GM04503 (cell line): ENCODE measurements at regions not wholly inside any gene's neighbourhood (a gene's known extent, or its start where the extent isn't known, plus 50 kb on each side); places are given as distances from the start of the nearest gene placed in this dataset.
"Not testable (repeated sequence)": the region's sequence is repeated elsewhere in the genome, so short reads cannot be mapped to it uniquely, and the experiment has no call there.

ENCODE experiments used
- DNase-seq: peaks from one replicate; pipeline ENCODE4 v3.0.0-alpha.2; 2012; ENCODE audit warnings: low read depth

DNA sequence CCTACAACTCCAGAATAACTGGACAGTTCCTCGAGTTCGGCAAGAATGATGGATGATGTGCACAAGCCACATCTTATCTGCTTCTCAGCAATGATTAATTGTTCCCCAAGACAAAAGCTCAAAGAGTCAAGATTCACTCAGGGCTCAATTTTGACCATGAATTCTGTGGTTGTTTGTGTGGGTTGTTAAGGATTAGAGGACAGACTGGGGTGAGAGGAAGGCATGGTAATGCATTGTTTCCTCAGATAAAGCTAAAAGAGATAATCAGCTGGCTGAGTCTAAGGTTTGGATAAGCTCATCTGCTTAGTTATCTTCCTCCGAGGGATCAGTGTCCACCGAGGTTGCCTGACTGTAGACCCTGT lies 161.0 kb downstream of the CPEB2 start:
- no peak for DNase-seq

DNA sequence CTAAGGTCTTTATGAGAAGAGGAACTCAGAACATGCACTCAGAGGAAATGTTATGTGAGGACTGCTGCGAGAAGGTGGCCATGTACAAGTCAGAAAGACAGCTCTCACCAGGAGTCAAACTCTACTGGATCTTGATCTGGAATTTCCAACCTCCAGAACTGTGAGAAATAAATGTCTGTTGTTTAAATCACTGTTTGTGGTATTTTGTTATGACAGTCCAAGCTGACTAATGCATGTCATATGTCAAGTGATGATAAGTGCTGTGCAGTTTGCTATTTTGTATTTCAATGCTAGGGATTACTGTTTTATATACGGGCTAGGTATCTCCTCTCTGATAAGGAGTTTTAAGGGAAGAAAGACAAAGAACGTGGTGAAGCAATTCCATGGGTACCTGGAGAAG lies 162.3 kb downstream of the CPEB2 start:
- DNase-seq: no peak

DNA sequence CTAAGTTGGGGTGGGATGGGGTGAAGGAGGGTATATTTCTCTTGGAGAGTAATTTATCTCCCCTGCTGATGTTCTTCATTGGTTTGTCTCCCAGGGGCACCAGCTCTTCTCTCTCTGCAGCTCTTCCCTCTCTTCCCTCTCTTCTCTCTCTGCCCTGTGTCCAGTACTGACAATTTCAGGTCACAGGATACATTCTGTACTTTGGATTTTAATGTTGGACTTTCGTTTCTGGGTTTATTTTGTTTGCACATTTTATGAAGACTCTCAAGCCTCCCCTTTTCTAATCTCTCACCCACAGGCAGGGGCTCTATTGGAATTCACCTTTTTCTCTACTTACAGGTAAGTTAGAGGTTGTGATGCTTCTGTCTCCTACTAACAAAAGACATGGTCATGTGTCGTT lies 165.5 kb downstream of the CPEB2 start:
- no peak for DNase-seq

DNA sequence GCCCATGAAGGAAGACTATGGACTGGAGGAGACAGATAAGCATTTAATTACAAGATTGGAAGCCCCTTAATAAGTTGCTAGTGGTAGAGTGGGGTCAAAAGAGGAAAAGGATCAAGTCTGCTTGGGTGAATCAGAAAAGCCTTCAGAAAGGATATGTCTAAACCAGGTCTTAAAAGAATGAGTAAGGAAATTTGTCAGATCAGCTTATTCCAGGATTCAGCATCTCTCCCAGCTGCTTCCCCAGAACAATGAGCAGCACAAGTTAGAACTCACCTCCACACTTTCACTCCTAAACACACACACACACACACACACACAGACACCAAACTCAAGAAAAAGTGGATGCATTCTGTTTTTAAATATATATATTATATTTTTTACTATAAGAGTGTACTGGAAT lies 166.5 kb downstream of the CPEB2 start:
- DNase-seq: no peak

DNA sequence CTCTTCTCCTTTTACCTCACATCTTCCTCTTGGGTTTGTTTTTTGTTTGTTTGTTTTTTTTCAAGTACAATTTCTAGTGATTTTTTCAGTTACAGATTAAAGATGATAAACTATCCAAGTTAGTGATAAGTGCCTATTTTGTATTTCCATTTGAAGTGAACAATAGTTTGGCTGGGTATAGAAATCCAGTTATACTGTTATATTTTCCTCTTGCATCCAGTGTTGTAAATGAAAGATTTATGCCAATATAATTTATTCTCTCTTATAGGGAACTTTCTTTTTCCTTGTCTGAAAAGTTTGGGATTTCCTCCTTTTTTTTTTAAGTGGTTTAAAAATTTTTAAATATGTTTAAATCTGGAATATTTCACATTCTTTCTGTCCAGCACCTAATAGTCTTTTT lies 169.4 kb downstream of the CPEB2 start:
- no peak for DNase-seq

DNA sequence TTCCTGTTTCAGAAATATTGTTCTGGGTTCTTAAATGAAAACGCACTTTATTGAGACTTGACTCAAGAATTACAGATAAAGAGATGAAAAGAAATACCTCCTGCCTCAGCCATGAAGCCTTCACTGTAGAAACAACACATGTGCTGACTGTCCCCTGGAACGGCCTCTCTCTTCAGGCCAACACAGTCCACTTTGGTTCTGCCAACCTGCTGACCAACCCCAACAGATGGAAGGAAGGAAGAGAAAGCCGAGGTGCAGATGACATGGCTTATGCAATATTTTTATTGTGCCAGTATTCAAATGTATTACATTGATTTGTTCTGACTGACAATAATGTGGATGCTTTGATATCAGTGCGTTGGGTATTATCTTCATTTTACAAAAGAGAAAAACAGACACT lies 171.0 kb downstream of the CPEB2 start:
- DNase-seq: no peak

DNA sequence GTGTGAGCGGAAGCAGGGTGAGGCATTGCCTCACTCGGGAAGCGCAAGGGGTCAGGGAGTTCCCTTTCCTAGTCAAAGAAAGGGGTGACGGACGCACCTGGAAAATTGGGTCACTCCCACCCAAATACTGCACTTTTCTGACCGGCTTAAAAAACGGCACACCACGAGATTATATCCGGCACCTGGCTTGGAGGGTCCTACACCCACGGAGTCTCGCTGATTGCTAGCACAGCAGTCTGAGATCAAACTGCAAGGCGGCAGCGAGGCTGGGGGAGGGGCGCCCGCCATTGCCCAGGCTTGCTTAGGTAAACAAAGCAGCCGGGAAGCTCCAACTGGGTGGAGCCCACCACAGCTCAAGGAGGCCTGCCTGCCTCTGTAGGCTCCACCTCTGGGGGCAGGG lies 171.9 kb downstream of the CPEB2 start:
- not testable (repeated sequence) for DNase-seq

DNA sequence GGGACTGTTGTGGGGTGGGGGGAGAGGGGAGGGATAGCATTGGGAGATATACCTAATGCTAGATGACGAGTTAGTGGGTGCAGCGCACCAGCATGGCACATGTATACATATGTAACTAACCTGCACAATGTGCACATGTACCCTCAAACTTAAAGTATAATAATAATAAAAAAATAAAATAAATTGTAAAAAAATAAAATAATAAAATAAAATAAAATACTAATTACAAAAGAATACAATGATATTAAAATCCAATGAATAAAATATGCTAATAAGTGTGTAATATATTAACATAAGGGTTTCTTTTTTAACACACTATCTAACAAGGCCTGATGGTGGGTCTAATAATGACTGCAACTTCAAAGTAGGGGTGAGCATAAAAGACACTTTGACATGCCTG lies 177.6 kb downstream of the CPEB2 start:
- not testable (repeated sequence) for DNase-seq

DNA sequence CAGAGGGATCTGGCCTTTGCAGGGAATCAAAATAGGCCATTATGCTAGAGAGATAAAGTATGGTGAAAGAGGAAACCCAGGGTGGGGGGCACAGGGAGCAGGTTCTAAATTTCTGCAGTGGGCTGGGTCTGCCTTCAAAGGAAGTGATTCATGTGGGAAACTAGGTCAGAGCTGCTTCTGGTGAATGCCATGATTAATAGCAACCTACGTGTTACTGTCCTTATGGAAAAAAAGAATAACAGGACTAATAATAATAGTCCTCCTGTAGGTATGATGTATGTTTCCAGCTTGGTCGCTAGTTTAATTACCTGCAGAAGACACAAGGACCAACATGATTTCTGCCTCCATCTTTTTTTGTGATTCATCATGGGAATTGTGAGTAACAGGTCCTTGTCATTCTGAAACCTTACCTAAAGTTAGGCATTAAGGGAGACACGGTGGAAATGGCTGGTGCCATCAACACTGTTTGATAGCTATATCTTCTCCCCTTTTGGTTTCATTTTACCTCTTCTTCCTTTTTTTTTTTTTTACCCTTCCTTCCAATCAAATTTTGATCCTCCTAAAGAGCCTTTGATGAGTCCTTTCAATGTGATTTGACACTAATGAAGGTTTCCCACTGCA lies 180.4 kb downstream of the CPEB2 start:
- no peak for DNase-seq

DNA sequence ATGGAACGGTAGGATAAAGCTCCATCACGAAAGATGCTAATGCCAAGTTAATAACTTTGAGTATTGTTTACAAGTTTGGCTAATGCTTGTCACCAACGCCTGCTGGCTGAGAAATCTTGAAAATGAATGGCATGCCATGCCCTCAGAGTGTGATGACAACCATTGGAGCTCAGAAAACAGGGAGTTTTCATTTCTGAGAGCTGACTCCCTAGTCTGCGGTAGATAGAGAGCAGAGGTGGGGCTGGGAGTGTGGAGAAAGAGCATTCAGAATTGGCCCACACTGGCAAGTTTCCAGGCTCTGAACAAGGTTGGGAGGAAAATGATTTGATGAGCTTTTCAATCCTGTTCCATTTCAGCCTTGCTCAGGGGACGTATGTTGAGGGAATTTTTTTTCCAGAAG lies 183.9 kb downstream of the CPEB2 start:
- no peak for DNase-seq

DNA sequence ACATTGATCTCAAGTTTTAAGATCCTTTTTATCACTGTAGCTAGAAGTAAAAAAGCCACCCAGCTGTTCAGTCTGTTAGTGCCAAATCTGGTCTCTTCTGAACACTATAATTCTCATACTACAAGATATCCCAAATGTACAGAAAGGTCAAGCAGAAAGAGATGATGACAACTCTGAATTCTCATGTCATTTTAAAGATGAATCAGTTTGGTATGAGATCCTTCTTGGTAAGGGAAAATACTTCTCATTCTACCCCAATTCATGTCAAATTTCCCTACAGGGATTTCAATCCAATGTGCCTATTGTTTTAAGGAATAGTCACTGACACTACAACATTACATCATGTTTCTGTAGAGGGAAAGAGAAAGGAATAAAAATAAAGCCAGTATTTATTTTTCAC lies 184.5 kb downstream of the CPEB2 start:
- no peak for DNase-seq

DNA sequence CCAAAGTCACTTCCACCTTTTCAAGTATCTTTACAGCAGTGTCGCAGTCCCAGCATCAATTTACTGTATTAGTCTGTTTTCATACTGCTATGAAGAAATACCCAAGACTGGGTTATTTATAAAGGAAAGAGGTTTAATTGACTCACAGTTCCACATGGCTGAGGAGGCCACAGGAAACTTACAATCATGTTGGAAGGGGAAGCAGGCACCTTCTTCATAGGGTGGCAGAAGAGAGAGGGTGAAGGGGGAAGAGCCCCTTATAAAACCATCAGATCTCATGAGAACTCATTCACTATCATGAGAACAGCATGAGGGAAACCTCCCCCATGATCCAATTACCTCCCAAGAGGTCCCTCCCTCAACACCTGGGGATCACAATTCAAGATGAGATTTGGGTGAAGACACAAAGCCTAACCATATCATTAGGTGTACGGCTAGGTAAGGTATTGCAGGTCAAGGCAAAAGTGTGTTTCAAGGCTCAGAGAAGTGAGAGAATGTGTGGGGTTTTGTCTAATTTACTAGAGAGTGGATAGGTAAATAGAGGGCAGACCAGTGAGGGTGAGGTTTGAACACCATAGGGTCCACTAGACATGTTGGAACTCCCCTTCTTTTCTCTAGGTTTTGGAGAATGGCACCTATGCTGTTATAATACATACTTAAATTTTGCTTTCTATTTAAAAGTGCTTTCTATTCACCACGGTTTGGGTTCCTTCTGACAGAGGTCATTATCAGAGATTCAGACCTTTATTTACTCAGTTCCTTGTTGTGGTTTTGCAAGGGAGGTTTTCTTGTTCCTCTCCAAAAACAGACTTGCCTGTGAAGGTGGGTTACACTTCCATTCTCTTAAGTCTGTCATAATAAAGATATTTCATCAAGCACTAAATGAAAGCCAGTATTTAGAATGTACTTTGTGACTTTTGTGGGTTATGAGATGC lies 186.6 kb downstream of the CPEB2 start:
- DNase-seq: no peak

DNA sequence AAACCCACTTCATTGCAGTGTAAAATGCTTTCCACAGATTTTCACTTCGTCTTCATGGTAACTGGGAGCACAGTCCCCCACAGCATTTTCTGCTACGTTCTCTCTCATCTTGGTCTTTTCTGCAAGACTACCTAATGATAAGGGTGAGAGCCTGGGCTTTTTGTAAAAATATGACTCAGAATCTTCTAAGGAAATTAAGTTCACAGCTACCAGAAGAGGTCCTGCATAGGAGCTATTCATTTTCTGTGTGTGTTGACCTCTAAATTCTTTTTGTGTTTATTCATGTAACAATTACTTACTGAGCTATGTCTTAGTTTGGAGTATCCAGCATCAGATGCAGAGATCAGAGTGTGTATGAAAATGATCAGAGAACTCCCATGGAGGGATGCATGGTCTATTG lies 192.2 kb downstream of the CPEB2 start:
- no peak for DNase-seq

DNA sequence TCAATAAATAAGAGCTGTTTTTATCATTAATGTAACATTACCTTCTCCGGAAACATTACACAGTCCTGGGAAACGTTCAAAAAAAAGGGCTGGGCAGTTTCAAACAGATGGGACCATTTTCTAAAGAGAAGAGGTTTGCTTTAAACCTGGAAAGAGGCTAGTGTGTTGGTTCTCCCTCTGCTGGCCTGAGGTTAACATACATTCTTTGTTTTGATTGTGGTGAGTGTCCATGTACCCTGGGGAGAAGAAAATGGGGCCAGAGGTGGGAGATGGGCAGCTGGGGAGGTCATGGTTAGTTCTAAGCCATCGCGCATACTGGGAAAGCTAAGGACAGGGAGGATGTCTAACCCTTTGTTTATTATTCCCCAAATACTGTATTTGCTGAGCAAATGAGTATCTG lies 194.7 kb downstream of the CPEB2 start:
- DNase-seq: no peak

DNA sequence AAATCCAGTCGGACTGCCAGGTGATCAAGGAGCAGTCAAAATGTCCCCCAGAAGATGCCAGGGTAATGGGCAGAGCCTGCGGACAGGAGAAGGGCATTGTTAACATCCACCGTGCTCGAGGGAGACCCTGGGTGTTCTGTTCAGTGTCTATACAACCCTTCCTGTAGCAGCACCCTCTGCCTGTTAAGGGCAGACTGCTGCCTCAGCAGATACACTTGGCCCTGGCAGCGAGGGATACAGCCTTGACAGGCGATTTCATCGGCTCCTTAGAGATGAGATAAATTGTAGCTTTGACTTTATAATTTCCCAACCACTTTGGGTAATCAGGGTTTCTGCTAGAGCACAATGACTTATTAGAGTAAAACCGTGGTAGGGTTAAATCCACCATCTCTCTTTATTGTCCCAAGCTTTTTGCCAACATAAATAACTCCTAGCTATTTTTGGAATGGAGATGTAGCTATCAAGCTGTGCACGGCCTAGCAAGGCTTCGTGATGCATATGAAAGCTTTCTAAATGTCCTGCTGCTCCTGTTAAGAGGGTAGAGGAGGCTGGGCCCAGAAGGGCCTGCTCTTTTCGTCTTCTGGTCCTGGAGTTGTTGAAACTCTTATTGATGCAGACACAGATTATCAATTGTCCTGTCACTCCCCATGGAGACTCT lies 195.9 kb downstream of the CPEB2 start:
- no peak for DNase-seq

DNA sequence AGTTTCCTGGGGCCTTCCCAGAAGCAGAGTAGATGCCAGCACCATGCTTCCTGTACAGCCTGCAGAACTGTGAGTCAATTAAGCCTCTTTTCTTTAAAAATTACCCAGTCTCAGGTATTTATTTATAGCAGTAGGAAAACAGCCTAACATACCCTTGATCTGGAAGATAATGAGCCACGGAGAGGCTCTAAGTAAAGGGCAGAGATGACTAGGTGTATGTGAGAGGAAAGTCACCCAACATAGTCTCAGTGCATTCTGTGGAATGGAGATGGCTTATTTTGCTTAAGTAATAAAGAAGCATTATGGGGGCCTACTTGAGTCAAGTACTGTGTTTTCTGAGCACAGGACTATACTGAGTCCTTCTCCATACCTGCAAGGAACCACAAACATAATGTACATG lies 199.5 kb downstream of the CPEB2 start:
- no peak for DNase-seq

DNA sequence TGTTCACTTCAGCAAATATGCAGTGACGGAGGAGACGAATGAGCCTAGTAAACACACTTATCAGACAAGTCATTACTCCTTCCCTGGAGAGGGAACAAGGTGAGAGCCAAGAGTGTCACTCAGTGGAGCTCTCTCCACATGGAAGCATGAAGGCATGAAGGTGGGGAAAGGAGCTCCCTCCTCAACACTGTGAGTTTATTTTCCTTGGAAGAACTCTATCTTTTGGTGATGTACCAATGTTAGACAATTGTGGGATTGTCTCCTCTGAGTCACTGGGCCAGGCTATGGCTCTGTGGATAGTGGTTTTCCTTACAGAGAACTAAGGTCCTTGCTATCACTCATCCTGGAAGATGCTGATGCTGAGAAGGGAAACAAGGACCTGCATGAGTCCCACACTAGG lies 200.2 kb downstream of the CPEB2 start:
- DNase-seq: no peak

DNA sequence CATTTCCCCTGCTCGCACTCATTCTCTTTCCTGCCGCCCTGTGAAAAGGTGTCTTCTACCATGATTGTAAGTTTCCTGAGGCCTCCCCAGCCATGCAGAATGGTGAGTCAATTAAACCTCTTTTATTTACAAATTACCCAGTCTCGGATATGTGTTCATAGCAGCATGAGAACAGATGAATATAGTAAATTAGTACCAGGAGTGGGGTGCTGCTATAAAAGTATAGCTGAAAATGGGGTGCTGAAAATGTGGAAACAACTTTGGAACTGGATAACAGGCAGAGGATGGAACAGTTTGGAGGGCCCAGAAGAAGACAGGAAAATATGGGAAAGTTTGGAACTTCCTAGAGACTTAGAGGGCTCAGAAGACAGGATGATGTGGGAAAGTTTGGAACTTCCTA lies 204.2 kb downstream of the CPEB2 start:
- DNase-seq: not testable (repeated sequence)

DNA sequence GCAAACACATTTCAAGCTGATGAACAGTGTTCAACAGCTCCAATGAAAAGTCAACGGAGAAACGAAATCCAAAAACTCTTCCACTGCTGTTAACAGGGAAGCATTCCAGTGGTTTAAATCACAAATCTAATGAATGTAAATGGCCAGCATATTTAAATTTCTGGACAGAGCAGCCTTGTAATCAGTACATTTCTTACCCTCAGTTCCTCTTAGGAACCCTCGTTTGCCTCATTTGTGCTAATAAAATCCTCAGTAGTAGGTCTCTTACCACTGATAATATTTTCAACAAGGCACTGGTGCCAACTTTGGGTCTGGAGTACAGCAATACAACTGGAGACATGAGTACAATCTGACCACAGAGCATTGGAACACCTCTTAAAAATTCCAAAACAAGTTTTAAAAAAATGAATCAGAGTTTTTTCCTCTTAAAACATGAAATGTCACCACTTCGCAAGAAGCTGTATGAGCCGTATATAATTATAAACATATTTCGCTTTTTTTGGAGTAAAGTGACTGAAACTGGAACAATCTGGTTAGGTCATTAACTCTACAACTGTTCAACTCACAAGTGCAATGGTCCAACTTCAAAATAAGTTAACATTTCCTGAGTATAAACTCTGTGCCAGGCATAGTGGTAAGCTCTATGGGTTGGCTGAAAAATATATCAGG lies 211.2 kb downstream of the CPEB2 start:
- no peak for DNase-seq

DNA sequence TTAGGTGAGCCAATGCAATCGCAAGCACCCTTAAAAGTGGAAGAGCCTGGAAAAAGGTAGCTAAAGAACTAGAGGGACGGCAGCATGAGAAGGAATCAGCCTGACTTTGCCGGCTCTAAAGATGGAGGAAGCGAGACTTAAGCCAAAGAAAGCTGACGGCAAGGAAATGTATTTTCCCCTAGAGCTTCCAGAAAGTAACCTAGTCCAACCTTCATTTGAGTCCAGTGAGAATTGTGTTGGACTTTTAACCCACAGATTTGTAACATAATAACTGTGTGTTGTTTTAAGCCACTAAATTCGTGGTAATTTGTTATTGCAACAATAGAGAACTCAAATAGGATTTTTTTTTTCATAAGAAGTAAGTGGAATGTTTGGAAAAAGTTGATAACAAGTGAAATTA lies 212.7 kb upstream of the C1QTNF7 start:
- no peak for DNase-seq

DNA sequence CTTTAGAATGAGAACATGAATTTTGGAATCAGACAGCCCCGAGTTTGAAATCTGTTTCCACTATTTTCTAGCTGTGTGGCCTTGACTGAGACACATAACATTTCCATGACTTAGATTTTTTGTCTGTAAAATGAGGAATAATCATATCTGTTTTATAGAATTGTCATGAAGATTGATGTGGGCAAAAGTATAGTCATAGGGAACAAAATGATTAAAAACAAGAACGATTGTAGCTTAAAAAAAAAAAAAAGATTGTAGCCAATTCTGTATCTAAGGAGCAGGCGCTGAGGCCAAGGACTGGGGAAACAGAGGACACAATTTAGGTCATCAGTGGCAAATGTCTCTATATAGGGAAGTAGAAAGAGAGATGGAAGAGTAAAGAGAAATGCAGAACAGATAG lies 201.6 kb upstream of the C1QTNF7 start:
- no peak for DNase-seq

DNA sequence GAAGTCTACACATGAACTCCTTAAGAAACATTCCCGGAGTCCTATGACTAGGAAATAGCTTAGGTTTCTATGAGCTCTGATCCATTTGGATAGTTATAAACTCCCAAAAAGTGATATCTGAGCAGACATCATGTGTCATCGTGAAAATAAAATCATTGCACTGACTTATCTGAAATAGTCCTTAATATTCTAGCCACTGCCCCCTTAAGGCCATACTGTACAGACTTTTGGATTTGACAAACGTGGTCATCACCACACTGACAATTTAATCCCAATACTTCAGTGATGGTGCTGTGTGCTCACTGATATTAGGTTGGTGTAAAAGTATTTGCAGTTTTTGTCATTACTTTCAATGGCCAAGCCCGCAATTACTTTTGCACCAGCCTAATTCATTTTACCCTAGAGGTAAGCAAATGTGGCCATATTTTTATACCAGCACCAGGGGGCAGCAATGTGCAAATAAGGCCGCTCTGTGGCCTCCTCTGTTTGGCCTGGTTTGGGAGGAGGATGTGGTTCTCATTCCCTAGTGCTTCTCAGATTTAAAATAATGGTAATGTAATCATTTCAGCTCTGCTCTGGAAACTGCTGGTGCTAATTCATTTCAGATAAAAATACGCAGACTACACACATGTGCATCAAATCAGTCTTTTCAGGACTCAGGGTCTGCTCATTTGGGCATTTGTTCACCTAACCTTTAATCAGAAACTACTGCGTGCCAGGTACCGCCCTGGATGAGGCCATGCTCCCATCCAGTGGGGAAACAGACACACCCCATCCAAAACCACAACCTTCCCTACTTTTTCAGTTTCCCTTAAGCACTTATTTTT lies 196.4 kb upstream of the C1QTNF7 start:
- DNase-seq: peak; percentile 36
